Heart left ventricle (tissue), 16 donors: ENCODE measurements at regions not wholly inside any gene's neighbourhood (a gene's known extent, or its start where the extent isn't known, plus 50 kb on each side); places are given as distances from the start of the nearest gene placed in this dataset.

Experiments used
- ATAC-seq, 4 donors: fragments of 200-7000 bp; cut with Tn5 transposase; one replicate each; pipeline ENCODE4 v1.9.1; 2020 to 2022; ENCODE audit warnings: moderate library complexity in 4 of 4, mild to moderate bottlenecking in 3 of 4, moderate number of reproducible peaks in 1 of 4
- DNase-seq, 5 donors: peaks; one replicate each; pipeline ENCODE4 v3.0.0-alpha.2; 2020
- H3K27ac ChIP-seq, 12 donors: fragments of 200-600 bp; sonication (generic) in 4 of 12; one replicate each; pipeline versions ENCODE4 v1.5.0 to v1.8.0; 2016 to 2022; ENCODE audit warnings: mild to moderate bottlenecking in 2 of 12
- H3K27me3 ChIP-seq, 9 donors: fragments of 200-600 bp; sonication (generic) in 2 of 9; one replicate each; pipeline versions ENCODE4 v1.5.1 to v1.8.0; 2016 to 2022; ENCODE audit warnings: mild to moderate bottlenecking in 3 of 9
- H3K36me3 ChIP-seq, 9 donors: fragments of 200-600 bp; sonication (generic) in 2 of 9; one replicate each; pipeline versions ENCODE4 v1.5.0 to v1.8.0; 2018 to 2022; ENCODE audit warnings: mild to moderate bottlenecking in 2 of 9
- H3K4me1 ChIP-seq, 12 donors: fragments of 200-600 bp; sonication (generic) in 4 of 12; one replicate each; pipeline versions ENCODE4 v1.5.0 to v1.8.0; 2016 to 2022; ENCODE audit warnings: mild to moderate bottlenecking in 3 of 12
- H3K4me3 ChIP-seq, 12 donors: fragments of 200-600 bp; sonication (generic) in 4 of 12; one replicate each; pipeline versions ENCODE4 v1.5.0 to v1.8.0; 2017 to 2022; ENCODE audit warnings: mild to moderate bottlenecking in 9 of 12, moderate library complexity in 4 of 12
- H3K9me3 ChIP-seq, 12 donors: fragments of 200-600 bp; sonication (generic) in 4 of 12; one replicate each; pipeline versions ENCODE4 v1.5.0 to v1.8.0; 2016 to 2022; ENCODE audit warnings: mild to moderate bottlenecking in 1 of 12
- CTCF ChIP-seq, 12 donors: fragments of 200-600 bp; sonication (generic) in 4 of 12; IDR thresholded peaks; one replicate each; pipeline versions ENCODE4 v1.5.0 to v1.8.0; 2018 to 2022; ENCODE audit warnings: antibody characterized with exemption in 12 of 12, mild to moderate bottlenecking in 5 of 12
- POLR2A ChIP-seq, 2 donors: fragments of 450-650 bp; IDR thresholded peaks; one replicate each; pipeline ENCODE4 v1.6.1; 2017; ENCODE audit warnings: antibody characterized with exemption in 2 of 2, mild to moderate bottlenecking in 2 of 2, moderate library complexity in 2 of 2
- WGBS, 4 donors: extraction: QIAGEN DNeasy Blood & Tissue Kit in 2 of 4; methylation state at CpG; one replicate each; pipeline versions ENCODE4 v1.1.5 to v1.1.7; 2013 to 2018; 5-methylcytosine and 5-hydroxymethylcytosine counted together
- intact Hi-C, 10 donors: fragments of 100-400 bp; cut with DNase I; formaldehyde crosslinking; loops; one replicate each; pipeline versions ENCODE4 v1.11.1 to v1.14.2; 2022
- donor health status: ischemic (EF 13 %, LVEDD 7.1; RV severe dilation, severe dysfunction).
- donor health status: healthy with polysubstance abuse.
- donor health status: DM: no; HTN: yes; CAD: no.
- donor health status: DM: no; HTN: no; CAD: no.
- donor health status: ischemic (EF 25% LVEDD 6.9; RV normal size, moderate dysfunction).
- donor health status: ischemic (EF 25% LVEDD 5.7; RV mildly dilated, moderate dysfunction).
- donor health status: healthy.
- donor health status: DM: yes; HTN: yes; CAD: no.
- donor health status: ischemic (EF 35%, LVEDD 5.7; RV mildly dilated, moderate dysfunction).
- donor health status: nonischemic (EF 11% LVEDD 7.7; RV severe dilation, severe dysfunction).
- donor health status: DM: yes; HTN: yes; CAD: no.
- donor health status: PGD.
- donor health status: ischemic (EF 29% LVEDD 5.4; RV normal size, mild dysfunction).
- donor health status: nonischemic (EF 23%, LVEDD 6.1; RV moderate dilation, normal function).

GRCh38 chr1:198966519-198966918 is 327.7 kb downstream of the PTPRC start:
- ATAC-seq (no peak), DNase-seq (no peak)
- Histone ChIP-seq H3K4me1 (no peaks in the 10 kb centered on the region), H3K36me3 (no peaks in the 10 kb centered on the region), H3K27ac (no peak overlapping the region), H3K9me3 (peaks cover 0 to 17% (median 0%) of the 10 kb centered on the region in 12 donors), H3K4me3 (no peak overlapping the region), H3K27me3 (no peaks in the 10 kb centered on the region)
- no peak for TF ChIP-seq CTCF (IDR thresholded peaks at IDR 0.05)
- TF ChIP-seq POLR2A (IDR thresholded peaks at IDR 0.05): no peak
- 90 to 100% (median 92%) methylated on average over 4 of the region's 4 CpGs for WGBS, 4 donors
- intact Hi-C loops: no loop called here

GRCh38 chr1:198967566-198967965 is 328.7 kb downstream of the PTPRC start:
- DNase-seq: no peak
- Histone ChIP-seq H3K9me3 (peaks cover 0 to 11% (median 0%) of the 10 kb centered on the region in 12 donors), H3K27me3 (no peaks in the 10 kb centered on the region), H3K36me3 (no peaks in the 10 kb centered on the region), H3K4me3 (no peak overlapping the region), H3K4me1 (no peaks in the 10 kb centered on the region), H3K27ac (no peak overlapping the region)
- ATAC-seq: no peak
- TF ChIP-seq POLR2A (IDR thresholded peaks at IDR 0.05) (no peak), CTCF (IDR thresholded peaks at IDR 0.05) (no peak)
- intact Hi-C loops: no loop called here

- ATAC-seq (no peak), DNase-seq (no peak)
- Histone ChIP-seq H3K27me3 (no peaks in the 10 kb centered on the region), H3K4me1 (no peaks in the 10 kb centered on the region), H3K4me3 (no peak overlapping the region), H3K27ac (no peak overlapping the region), H3K36me3 (no peaks in the 10 kb centered on the region), H3K9me3 (peaks cover 0 to 9% (median 0%) of the 10 kb centered on the region in 12 donors)
- intact Hi-C loops: no loop called here
- 92 to 96% (median 95%) methylated on average over 2 of the region's 2 CpGs for WGBS, 4 donors
- TF ChIP-seq POLR2A (IDR thresholded peaks at IDR 0.05) (no peak), CTCF (IDR thresholded peaks at IDR 0.05) (no peak)
Observed at GRCh38 chr1:198968866-198969265, 330.0 kb downstream of the PTPRC start.

GRCh38 chr1:198969981-198970380 is 331.1 kb downstream of the PTPRC start:
- WGBS, 4 donors: 69 to 83% (median 78%) methylated on average over 1 of the region's 1 CpG
- no peak overlapping the region for H3K4me3 ChIP-seq
- H3K36me3 ChIP-seq: no peaks in the 10 kb centered on the region
- H3K27ac ChIP-seq: no peak overlapping the region
- no peak for TF ChIP-seq POLR2A (IDR thresholded peaks at IDR 0.05)
- TF ChIP-seq CTCF (IDR thresholded peaks at IDR 0.05): no peak
- DNase-seq (no peak), ATAC-seq (no peak)
- H3K27me3 ChIP-seq: no peaks in the 10 kb centered on the region
- no peaks in the 10 kb centered on the region for H3K4me1 ChIP-seq
- H3K9me3 ChIP-seq: peaks cover 0 to 5% (median 0%) of the 10 kb centered on the region in 12 donors
- intact Hi-C loops: no loop called here
